ENCODE measurements at regions not wholly inside any gene's neighbourhood (a gene's known extent, or its start where the extent isn't known, plus 50 kb on each side); places are given as distances from the start of the nearest gene placed in this dataset.
A peak's percentile ranks its signal among the peaks of the same experiment; 100 is the strongest.

GRCh38 chr12:78767264-78767981 is 97.2 kb upstream of the SYT1 start:
- Histone ChIP-seq H3K9ac (no peak overlapping the region), H3K9me3 (no peaks in the 10 kb centered on the region), H3K36me3 (replicated peaks in 1 of 2; ENCODE audit: control insufficient read depth in 1 of 2, insufficient read depth in 2 of 2, low read length in 1 of 2) (no peaks in the 10 kb centered on the region), H3K27me3 (ENCODE audit: insufficient read depth) (no peaks in the 10 kb centered on the region), H3K4me3 (ENCODE audit: low read depth in 2 of 2, low read length in 1 of 2) (no peak overlapping the region), H3K4me1 (ENCODE audit: control insufficient read depth in 1 of 2, insufficient read depth in 2 of 2, low read depth in 1 of 2, low read length in 1 of 2) (no peaks in the 10 kb centered on the region), H3K4me2 (no peak overlapping the region), H3K9me2 (no peaks in the 10 kb centered on the region), H3K79me2 (ENCODE audit: insufficient read depth) (no peaks in the 10 kb centered on the region), H4K20me1 (ENCODE audit: insufficient read depth) (no peaks in the 10 kb centered on the region), H2AFZ (ENCODE audit: low read depth) (no peak overlapping the region), H3K27ac (ENCODE audit: low read depth in 2 of 2, low read length in 1 of 2) (no peak overlapping the region), H3F3A (replicated peaks; ENCODE audit: insufficient read depth) (no peaks in the 10 kb centered on the region)
- WGBS (ENCODE audit: low lambda C conversion rate) = 92% methylated on average over 4 of the region's 4 CpGs
- CTCF ChIA-PET = no interaction called here
- POLR2A ChIA-PET = no interaction called here
- DNase-seq = no peak
- no peak for TF ChIP-seq EP300 (IDR thresholded peaks at IDR 0.05; ENCODE audit: borderline replicate concordance in 1 of 2, low read depth in 1 of 2, low read length in 1 of 2)
- TF ChIP-seq SMC3 (IDR thresholded peaks at IDR 0.05; ENCODE audit: low read depth, low read length) = no peak
- TF ChIP-seq JUND (IDR thresholded peaks at IDR 0.05) = no peak
- no peak for TF ChIP-seq RAD21 (IDR thresholded peaks at IDR 0.05; ENCODE audit: low read length)
- no peak for TF ChIP-seq FOXM1 (IDR thresholded peaks at IDR 0.05; ENCODE audit: low read depth)

GRCh38 chr12:78778339-78778738 is 86.2 kb upstream of the SYT1 start:
- H3K9me3 ChIP-seq = no peaks in the 10 kb centered on the region; the same call in 1 of the 2 replicates
- DNase-seq = no peak
- H3K9me2 ChIP-seq = 0 out of 2 replicates have a peak, but pooled peaks cover 3% of the 10 kb centered on the region
- no peaks in the 10 kb centered on the region for H3K4me1 ChIP-seq (ENCODE audit: control insufficient read depth in 1 of 2, insufficient read depth in 2 of 2, low read depth in 1 of 2, low read length in 1 of 2)
- H3K4me2 ChIP-seq = no peak overlapping the region
- H3K9ac ChIP-seq = no peak overlapping the region
- H3K4me3 ChIP-seq (ENCODE audit: low read depth in 2 of 2, low read length in 1 of 2) = no peak overlapping the region
- ChIA-PET CTCF (interaction anchor here (0.9 kb wide), 1 partner anchor 9 kb away, joined by 3 read pairs; no protein-coding TSS in a partner anchor), POLR2A (no interaction called here)
- TF ChIP-seq EZH2phosphoT487 (IDR thresholded peaks at IDR 0.05; ENCODE audit: borderline replicate concordance, low read depth) = no peak
- TF ChIP-seq USF2 (IDR thresholded peaks at IDR 0.05; ENCODE audit: borderline replicate concordance, low read depth, low read length) = no peak
- H3K27ac ChIP-seq (ENCODE audit: low read depth in 2 of 2, low read length in 1 of 2) = no peak overlapping the region
- WGBS (ENCODE audit: low lambda C conversion rate) = 58% methylated on average over 2 of the region's 2 CpGs
- no peaks in the 10 kb centered on the region for H4K20me1 ChIP-seq (ENCODE audit: insufficient read depth)
- no peaks in the 10 kb centered on the region for H3K27me3 ChIP-seq (ENCODE audit: insufficient read depth)
- peak overlapping the region; percentile 9; the same call in 1 of the 2 replicates for H2AFZ ChIP-seq (ENCODE audit: low read depth)
- no peaks in the 10 kb centered on the region for H3K36me3 ChIP-seq (replicated peaks in 1 of 2; ENCODE audit: control insufficient read depth in 1 of 2, insufficient read depth in 2 of 2, low read length in 1 of 2)
- no peaks in the 10 kb centered on the region for H3F3A ChIP-seq (replicated peaks; ENCODE audit: insufficient read depth)
- H3K79me2 ChIP-seq (ENCODE audit: insufficient read depth) = no peaks in the 10 kb centered on the region

- Histone ChIP-seq H3K79me2 (ENCODE audit: insufficient read depth) (no peaks in the 10 kb centered on the region), H3F3A (replicated peaks; ENCODE audit: insufficient read depth) (no peaks in the 10 kb centered on the region), H3K27ac (ENCODE audit: low read depth in 2 of 2, low read length in 1 of 2) (no peak overlapping the region), H4K20me1 (ENCODE audit: insufficient read depth) (no peaks in the 10 kb centered on the region), H3K9me2 (no peaks in the 10 kb centered on the region), H3K4me2 (no peak overlapping the region), H3K4me3 (ENCODE audit: low read depth in 2 of 2, low read length in 1 of 2) (no peak overlapping the region), H3K9me3 (no peaks in the 10 kb centered on the region), H3K9ac (no peak overlapping the region), H3K4me1 (ENCODE audit: control insufficient read depth in 1 of 2, insufficient read depth in 2 of 2, low read depth in 1 of 2, low read length in 1 of 2) (no peaks in the 10 kb centered on the region), H3K36me3 (replicated peaks in 1 of 2; ENCODE audit: control insufficient read depth in 1 of 2, insufficient read depth in 2 of 2, low read length in 1 of 2) (no peaks in the 10 kb centered on the region), H3K27me3 (ENCODE audit: insufficient read depth) (no peaks in the 10 kb centered on the region), H2AFZ (ENCODE audit: low read depth) (no peak overlapping the region)
- POLR2A ChIA-PET = no interaction called here
- CTCF ChIA-PET = no interaction called here
- DNase-seq = no peak
- TF ChIP-seq FOSL2 (IDR thresholded peaks at IDR 0.05; ENCODE audit: borderline replicate concordance, low read depth) (no peak), REST (IDR thresholded peaks at IDR 0.05; ENCODE audit: low read depth, low read length) (no peak), RFX5 (IDR thresholded peaks at IDR 0.05; ENCODE audit: low read length) (no peak), JUND (IDR thresholded peaks at IDR 0.05) (no peak), ZBTB33 (IDR thresholded peaks at IDR 0.05; ENCODE audit: borderline replicate concordance, low read depth) (no peak), POLR2AphosphoS5 (IDR thresholded peaks at IDR 0.05; ENCODE audit: low read depth, low read length) (no peak), MAX (IDR thresholded peaks at IDR 0.05; ENCODE audit: low read depth) (no peak), YY1 (IDR thresholded peaks at IDR 0.05; ENCODE audit: low read depth) (no peak), TEAD4 (IDR thresholded peaks at IDR 0.05; ENCODE audit: borderline replicate concordance, insufficient read depth) (no peak)
These were observed 77.0 kb upstream of the SYT1 start for GRCh38 chr12:78787576-78787975.
